H7 (cell line): ENCODE measurements at regions not wholly inside any gene's neighbourhood (a gene's known extent, or its start where the extent isn't known, plus 50 kb on each side); places are given as distances from the start of the nearest gene placed in this dataset.

Source experiments
- DNase-seq: peaks from one replicate; pipeline ENCODE4 v3.0.0; 2012
- H3K27me3 ChIP-seq: 2 replicates; pipeline ENCODE4 v1.6.0; 2011; ENCODE audit warnings: mild to moderate bottlenecking, low read length; ENCODE audit not compliant: control insufficient read depth, insufficient read depth
- H3K36me3 ChIP-seq: replicated peaks from 2 replicates; pipeline ENCODE4 v1.5.1; 2011; ENCODE audit warnings: low read length; ENCODE audit not compliant: control insufficient read depth, insufficient read depth
- H3K4me3 ChIP-seq: 2 replicates; pipeline ENCODE4 v1.5.1; 2011; ENCODE audit warnings: low read depth, mild to moderate bottlenecking, control low read depth, low read length, moderate library complexity; ENCODE audit not compliant: insufficient read depth

GRCh38 chr6:119614138-119614537, 264.6 kb upstream of the MAN1A1 start:
- Histone ChIP-seq H3K4me3 (no peak overlapping the region), H3K36me3 (no peaks in the 10 kb centered on the region), H3K27me3 (no peaks in the 10 kb centered on the region)
- DNase-seq, result no peak

GRCh38 chr6:119612911-119613381, 263.4 kb upstream of the MAN1A1 start:
- no peaks in the 10 kb centered on the region for H3K36me3 ChIP-seq
- H3K27me3 ChIP-seq, result no peaks in the 10 kb centered on the region
- no peak for DNase-seq
- no peak overlapping the region for H3K4me3 ChIP-seq

GRCh38 chr6:119612176-119612891, 262.8 kb upstream of the MAN1A1 start:
- no peaks in the 10 kb centered on the region for H3K36me3 ChIP-seq
- no peak for DNase-seq

GRCh38 chr6:119610754-119611153, 261.2 kb upstream of the MAN1A1 start:
- H3K4me3 ChIP-seq, result no peak overlapping the region
- H3K27me3 ChIP-seq, result no peaks in the 10 kb centered on the region
- DNase-seq, result no peak
- H3K36me3 ChIP-seq, result no peaks in the 10 kb centered on the region

More at GRCh38 chr6:119612176-119612891, 262.8 kb upstream of the MAN1A1 start:
- H3K4me3 ChIP-seq, result no peak overlapping the region
- H3K27me3 ChIP-seq, result no peaks in the 10 kb centered on the region

GRCh38 chr6:119610265-119610664, 260.7 kb upstream of the MAN1A1 start:
- no peak for DNase-seq
- H3K4me3 ChIP-seq, result no peak overlapping the region
- no peaks in the 10 kb centered on the region for H3K36me3 ChIP-seq
- H3K27me3 ChIP-seq, result no peaks in the 10 kb centered on the region

GRCh38 chr6:119609865-119610264, 260.3 kb upstream of the MAN1A1 start:
- no peak for DNase-seq
- Histone ChIP-seq H3K27me3 (no peaks in the 10 kb centered on the region), H3K4me3 (no peak overlapping the region), H3K36me3 (no peaks in the 10 kb centered on the region)

- Histone ChIP-seq H3K4me3 (no peak overlapping the region), H3K36me3 (no peaks in the 10 kb centered on the region), H3K27me3 (no peaks in the 10 kb centered on the region)
- peak; percentile 48 for DNase-seq
These were observed 259.4 kb upstream of the MAN1A1 start for GRCh38 chr6:119608994-119609393.

GRCh38 chr6:119604124-119604523, 254.6 kb upstream of the MAN1A1 start:
- no peaks in the 10 kb centered on the region for H3K36me3 ChIP-seq
- no peak overlapping the region for H3K4me3 ChIP-seq
- no peak for DNase-seq
- no peaks in the 10 kb centered on the region for H3K27me3 ChIP-seq

- DNase-seq, result no peak
- no peaks in the 10 kb centered on the region for H3K27me3 ChIP-seq
- H3K4me3 ChIP-seq, result no peak overlapping the region
- H3K36me3 ChIP-seq, result no peaks in the 10 kb centered on the region
These were observed 253.9 kb upstream of the MAN1A1 start for GRCh38 chr6:119603501-119603900.

- no peaks in the 10 kb centered on the region for H3K36me3 ChIP-seq
- DNase-seq, result no peak
- H3K4me3 ChIP-seq, result no peak overlapping the region
- no peaks in the 10 kb centered on the region for H3K27me3 ChIP-seq
These were observed 252.9 kb upstream of the MAN1A1 start for GRCh38 chr6:119602215-119603178.

- Histone ChIP-seq H3K36me3 (no peaks in the 10 kb centered on the region), H3K27me3 (no peaks in the 10 kb centered on the region), H3K4me3 (no peak overlapping the region)
- DNase-seq, result no peak
These were observed 249.3 kb upstream of the MAN1A1 start for GRCh38 chr6:119598883-119599282.

GRCh38 chr6:119594907-119595306, 245.3 kb upstream of the MAN1A1 start:
- no peak overlapping the region for H3K4me3 ChIP-seq
- no peak for DNase-seq
- no peaks in the 10 kb centered on the region for H3K27me3 ChIP-seq
- no peaks in the 10 kb centered on the region for H3K36me3 ChIP-seq

- DNase-seq, result no peak
- Histone ChIP-seq H3K36me3 (no peaks in the 10 kb centered on the region), H3K4me3 (no peak overlapping the region), H3K27me3 (no peaks in the 10 kb centered on the region)
These were observed 241.7 kb upstream of the MAN1A1 start for GRCh38 chr6:119591235-119591634.

- no peak for DNase-seq
- H3K36me3 ChIP-seq, result no peaks in the 10 kb centered on the region
- no peaks in the 10 kb centered on the region for H3K27me3 ChIP-seq
- no peak overlapping the region for H3K4me3 ChIP-seq
These were observed 240.5 kb upstream of the MAN1A1 start for GRCh38 chr6:119590066-119590465.

- Histone ChIP-seq H3K27me3 (no peaks in the 10 kb centered on the region), H3K36me3 (no peaks in the 10 kb centered on the region), H3K4me3 (no peak overlapping the region)
- DNase-seq, result peak; percentile 2
These were observed 238.0 kb upstream of the MAN1A1 start for GRCh38 chr6:119587537-119587936.
